ENCODE measurements at regions not wholly inside any gene's neighbourhood (a gene's known extent, or its start where the extent isn't known, plus 50 kb on each side); places are given as distances from the start of the nearest gene placed in this dataset.

DNA sequence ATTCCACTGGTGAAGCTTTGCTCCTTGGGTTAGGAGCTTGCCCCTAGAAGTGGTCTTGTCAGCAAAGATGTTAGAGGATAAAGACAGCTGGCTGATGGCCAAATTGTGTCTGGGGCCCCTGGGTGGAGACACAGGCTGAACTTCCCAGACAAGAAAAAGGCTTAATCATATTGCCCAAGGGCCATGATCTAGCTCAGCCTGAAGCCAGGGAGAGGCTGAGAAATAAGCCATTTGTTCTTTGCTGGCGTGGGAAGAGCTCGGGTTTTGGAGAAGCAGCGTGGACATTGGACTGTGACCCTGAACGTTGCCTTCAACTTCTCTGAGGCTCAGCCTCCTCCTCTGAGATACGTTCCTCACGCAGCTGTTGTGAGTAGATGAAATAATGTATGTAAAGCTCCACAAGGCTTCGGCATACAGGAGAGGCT lies 153.0 kb downstream of the ZFP36L2 start:
- TF ChIP-seq, protein P1, sequence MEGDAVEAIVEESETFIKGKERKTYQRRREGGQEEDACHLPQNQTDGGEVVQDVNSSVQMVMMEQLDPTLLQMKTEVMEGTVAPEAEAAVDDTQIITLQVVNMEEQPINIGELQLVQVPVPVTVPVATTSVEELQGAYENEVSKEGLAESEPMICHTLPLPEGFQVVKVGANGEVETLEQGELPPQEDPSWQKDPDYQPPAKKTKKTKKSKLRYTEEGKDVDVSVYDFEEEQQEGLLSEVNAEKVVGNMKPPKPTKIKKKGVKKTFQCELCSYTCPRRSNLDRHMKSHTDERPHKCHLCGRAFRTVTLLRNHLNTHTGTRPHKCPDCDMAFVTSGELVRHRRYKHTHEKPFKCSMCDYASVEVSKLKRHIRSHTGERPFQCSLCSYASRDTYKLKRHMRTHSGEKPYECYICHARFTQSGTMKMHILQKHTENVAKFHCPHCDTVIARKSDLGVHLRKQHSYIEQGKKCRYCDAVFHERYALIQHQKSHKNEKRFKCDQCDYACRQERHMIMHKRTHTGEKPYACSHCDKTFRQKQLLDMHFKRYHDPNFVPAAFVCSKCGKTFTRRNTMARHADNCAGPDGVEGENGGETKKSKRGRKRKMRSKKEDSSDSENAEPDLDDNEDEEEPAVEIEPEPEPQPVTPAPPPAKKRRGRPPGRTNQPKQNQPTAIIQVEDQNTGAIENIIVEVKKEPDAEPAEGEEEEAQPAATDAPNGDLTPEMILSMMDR (IDR thresholded peaks at IDR 0.05; ENCODE audit: extremely low read depth, missing control alignments), result no peak
- DNase-seq (ENCODE audit: low spot score), result no peak

DNA sequence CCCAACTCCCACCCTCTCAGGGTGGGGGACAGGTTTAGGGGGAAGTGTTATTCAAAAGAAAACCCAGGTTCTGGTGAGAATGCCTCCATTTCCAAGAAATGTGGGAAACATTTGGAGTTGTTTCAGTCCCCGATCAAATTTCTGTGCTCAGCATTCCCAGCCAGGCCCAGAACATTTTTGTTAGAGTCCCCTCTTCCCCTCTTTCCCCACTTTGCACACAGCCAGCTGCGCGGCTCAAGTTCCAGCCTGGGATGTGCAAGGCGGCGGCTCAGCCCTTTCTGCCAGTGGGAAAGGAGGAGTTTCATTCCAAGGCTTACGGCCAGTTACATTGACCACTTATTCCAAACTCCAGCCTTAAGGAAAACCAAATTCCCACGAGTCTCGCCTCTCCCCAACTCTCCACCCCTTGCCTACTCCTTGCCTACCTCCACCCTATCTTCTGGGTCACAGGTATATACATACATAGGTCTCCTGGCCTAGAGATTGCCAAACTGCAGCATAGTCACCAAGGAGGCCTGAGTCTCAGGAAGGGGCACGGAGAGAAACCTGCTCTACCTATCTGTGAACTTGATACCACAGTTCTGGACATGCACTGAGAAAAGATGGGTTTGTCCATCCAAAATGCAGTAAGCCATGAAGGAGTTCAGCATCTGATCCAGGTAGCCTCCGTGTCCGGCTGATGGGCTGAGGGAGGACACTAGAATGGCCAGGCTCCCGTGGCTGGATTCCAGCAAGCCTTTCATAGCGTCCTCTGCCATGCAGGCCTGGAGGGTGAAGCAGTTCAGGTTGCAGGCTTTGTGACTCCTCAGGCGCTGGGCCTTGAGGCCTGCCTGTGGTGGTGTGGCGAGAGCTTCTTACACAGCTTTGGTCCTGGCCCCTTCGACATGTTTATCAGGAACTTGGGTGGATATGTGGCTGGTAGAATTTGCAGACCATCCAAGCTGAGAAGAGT lies 154.5 kb downstream of the ZFP36L2 start:
- no peak for DNase-seq (ENCODE audit: low spot score)
- TF ChIP-seq, protein P1 (IDR thresholded peaks at IDR 0.05; ENCODE audit: extremely low read depth, missing control alignments), result no peak

DNA sequence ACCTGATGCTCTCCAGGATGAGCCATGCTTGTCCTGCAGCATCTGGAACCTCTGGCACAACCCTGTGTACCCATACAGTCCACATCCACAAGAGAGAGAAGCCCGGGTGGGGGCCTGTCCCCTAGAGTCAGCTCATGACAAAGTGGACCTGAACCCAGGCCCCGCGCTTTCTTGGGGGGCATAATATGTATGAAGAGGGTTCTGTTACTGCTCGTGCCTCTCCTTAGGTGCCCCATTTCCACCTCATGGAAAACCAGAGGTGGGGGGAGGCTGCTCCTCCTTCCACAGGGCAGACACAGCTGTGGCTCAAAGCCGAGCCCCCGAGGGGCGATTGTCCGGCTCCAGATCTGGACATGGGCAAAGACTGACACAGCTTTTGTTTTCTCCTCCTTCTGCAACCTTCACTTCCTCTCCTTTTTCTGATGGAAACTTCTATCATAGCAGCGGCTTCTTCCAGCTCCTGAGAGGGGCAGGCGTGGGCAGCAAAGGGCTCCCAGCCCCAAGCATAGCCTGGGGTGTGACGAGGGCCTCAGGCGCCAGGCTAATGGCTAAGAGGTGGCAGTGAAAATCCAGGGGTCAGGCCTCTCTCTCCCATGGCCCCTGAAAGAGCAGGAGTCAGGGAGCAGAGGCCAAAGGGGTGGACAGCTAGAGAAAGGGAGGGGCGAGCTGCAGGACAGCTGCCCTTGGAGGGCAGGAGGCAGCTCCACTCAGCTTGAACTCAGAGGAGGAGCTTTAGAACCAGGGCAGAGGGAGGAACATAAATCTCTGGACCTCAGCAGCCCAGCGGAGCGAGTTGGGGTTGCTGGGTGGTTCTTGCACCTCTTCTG lies 155.5 kb downstream of the ZFP36L2 start:
- TF ChIP-seq, protein P1 (IDR thresholded peaks at IDR 0.05; ENCODE audit: extremely low read depth, missing control alignments), result no peak
- no peak for DNase-seq (ENCODE audit: low spot score)

DNA sequence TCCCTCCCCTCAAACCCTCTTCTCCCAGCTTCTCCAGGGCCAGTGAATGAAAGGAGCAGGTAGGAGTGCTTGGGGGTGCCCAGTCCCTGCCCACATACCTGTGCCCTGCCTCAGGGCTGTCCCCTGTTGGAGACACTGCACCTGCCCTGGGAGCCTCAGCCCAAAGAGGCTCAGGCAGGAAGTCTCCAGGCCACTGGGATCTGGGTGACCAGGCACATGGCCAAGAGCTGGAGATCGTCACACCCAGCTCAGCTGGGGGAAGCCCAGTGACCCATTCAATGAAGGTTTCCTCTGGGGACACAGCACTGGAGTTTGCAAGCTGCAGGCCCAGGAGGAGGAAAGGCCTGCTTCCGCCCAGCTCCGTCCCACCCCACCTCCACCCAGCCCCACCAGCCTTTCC lies 156.4 kb downstream of the ZFP36L2 start:
- no peak for DNase-seq (ENCODE audit: low spot score)
- TF ChIP-seq, protein P1 (IDR thresholded peaks at IDR 0.05; ENCODE audit: extremely low read depth, missing control alignments), result no peak

DNA sequence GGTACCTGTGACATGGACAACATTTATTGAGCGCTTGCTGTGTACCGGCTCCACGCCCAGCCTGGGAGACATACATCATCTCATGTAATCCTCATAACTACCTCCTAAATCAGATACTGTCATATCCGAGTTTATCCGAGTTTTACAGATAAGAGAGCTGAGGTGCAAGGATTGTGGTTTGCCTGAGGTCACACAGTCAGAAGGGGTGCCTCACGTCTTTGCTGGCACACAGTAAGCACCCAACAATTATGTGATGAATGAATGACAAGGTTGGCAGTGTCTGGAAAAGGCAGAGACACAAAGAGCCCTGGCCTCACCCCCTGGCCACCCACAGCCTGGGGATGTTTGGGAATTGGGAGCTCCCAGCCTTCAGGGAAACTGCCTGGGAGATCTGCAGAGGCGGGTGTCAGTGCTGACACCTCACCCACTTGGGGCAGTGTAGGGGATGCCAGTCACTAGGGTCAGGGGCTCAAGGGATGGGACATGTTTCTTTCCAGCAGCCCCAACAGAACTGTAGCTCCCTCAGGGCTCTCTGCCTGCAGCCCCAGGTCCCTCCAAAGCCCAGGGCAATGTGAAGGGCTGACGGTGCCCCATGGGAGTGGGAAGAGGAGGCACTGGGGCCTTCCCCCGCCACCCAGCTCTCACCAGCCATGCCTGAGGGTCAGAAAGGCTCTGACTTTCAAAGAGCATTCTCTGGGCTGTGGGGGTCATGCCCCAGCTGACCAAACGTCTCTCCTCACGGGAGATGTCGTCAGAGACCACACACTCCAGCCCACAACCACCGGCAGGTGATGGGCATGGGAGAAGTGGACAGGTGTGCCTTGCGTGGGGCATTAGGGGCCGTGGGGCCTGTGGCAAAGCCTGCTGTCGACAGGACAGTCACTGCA lies 157.5 kb downstream of the ZFP36L2 start:
- TF ChIP-seq, protein P1 (IDR thresholded peaks at IDR 0.05; ENCODE audit: extremely low read depth, missing control alignments), result no peak
- DNase-seq (ENCODE audit: low spot score), result no peak

DNA sequence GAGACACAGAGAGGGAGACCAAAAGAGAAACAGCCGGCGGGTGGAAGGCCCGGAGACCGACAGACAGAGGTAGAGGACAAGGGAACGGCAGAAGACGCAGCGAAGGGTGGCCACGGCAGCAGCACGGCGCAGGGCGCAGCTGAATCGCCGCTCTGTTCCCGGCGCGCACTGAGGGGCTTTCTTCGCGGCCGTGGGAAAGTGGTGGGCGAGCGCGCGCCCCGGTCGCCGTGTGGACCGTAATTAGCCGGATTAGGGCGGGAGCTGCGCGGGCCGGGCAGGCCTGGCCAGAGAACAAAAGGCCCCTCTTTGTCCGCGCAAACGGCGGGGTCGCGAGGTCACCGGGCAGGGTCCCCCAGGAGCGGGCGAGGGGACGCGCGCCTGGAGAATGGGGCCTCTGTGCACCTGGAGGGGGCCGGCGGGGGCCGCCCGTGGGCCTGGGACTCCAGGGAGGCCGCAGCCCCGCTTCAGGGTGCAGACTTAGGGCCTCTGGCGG lies 158.3 kb downstream of the ZFP36L2 start:
- no peak for DNase-seq (ENCODE audit: low spot score)
- TF ChIP-seq, protein P1 (IDR thresholded peaks at IDR 0.05; ENCODE audit: extremely low read depth, missing control alignments), result no peak

Data from GM20000 (cell line).